SK-N-SH (cell line): ENCODE measurements at regions not wholly inside any gene's neighbourhood (a gene's known extent, or its start where the extent isn't known, plus 50 kb on each side); places are given as distances from the start of the nearest gene placed in this dataset.

Source experiments
- CTCF ChIA-PET: fragments of 300-600, 350-600 bp; formaldehyde crosslinking; extraction: SDS; loops from one replicate; lab custom pipeline; 2021; lab: Yijun Ruan, JAX
- POLR2A ChIA-PET: fragments of 350-600 bp; sonication (Branson Sonifier 250); formaldehyde crosslinking; extraction: SDS; loops from one replicate; lab custom pipeline; 2020; ENCODE audit warnings: antibody characterized with exemption, inconsistent platforms; lab: Yijun Ruan, JAX
- DNase-seq: peaks from one replicate; pipeline ENCODE4 v3.0.0; 2012
- H2AFZ ChIP-seq: fragments of 200-600 bp; sonication (generic); 2 replicates; pipeline ENCODE4 v1.8.1; 2016; ENCODE audit warnings: antibody characterized with exemption, mild to moderate bottlenecking, low read depth
- H3F3A ChIP-seq: fragments of 200-600 bp; sonication (generic); replicated peaks from 2 replicates; pipeline ENCODE3; 2016; ENCODE audit warnings: antibody characterized with exemption, mild to moderate bottlenecking; ENCODE audit not compliant: insufficient read depth
- H3K27ac ChIP-seq, 2 experiments: fragments of 200-500 bp in 1 of 2; fragments of 200-600 bp in 1 of 2; sonication (Bioruptor generic) in 1 of 2; sonication (generic), shearing (Covaris generic) in 1 of 2; 2 replicates each; pipeline versions ENCODE4 v1.5.1 to v1.6.1; 2014 to 2016; ENCODE audit warnings: low read depth in 2 of 2, inconsistent platforms in 1 of 2, low read length in 1 of 2, mild to moderate bottlenecking in 1 of 2, mixed read lengths in 1 of 2
- H3K27me3 ChIP-seq: fragments of 200-600 bp; sonication (generic), shearing (Covaris generic); 2 replicates; pipeline ENCODE4 v1.6.1; 2016; ENCODE audit warnings: mixed run types; ENCODE audit not compliant: insufficient read depth
- H3K36me3 ChIP-seq, 2 experiments: fragments of 200-500 bp in 1 of 2; fragments of 200-600 bp in 1 of 2; sonication (Bioruptor generic) in 1 of 2; sonication (generic) in 1 of 2; replicated peaks in 1 of 2; 2 replicates each; pipeline versions ENCODE3 to v1.5.1; 2014 to 2016; ENCODE audit warnings: low read length in 1 of 2, mild to moderate bottlenecking in 1 of 2; ENCODE audit not compliant: insufficient read depth in 2 of 2, control insufficient read depth in 1 of 2
- H3K4me1 ChIP-seq, 2 experiments: fragments of 200-500 bp in 1 of 2; fragments of 200-600 bp in 1 of 2; sonication (Bioruptor generic) in 1 of 2; sonication (generic), shearing (Covaris generic) in 1 of 2; 2 replicates each; pipeline versions ENCODE4 v1.5.1 to v1.6.1; 2014 to 2016; ENCODE audit warnings: low read depth in 1 of 2, low read length in 1 of 2, mixed run types in 1 of 2; ENCODE audit not compliant: insufficient read depth in 2 of 2, control insufficient read depth in 1 of 2
- H3K4me2 ChIP-seq: fragments of 200-600 bp; sonication (generic), shearing (Covaris generic); 2 replicates; pipeline ENCODE4 v1.6.1; 2017; ENCODE audit warnings: mixed run types
- H3K4me3 ChIP-seq, 2 experiments: fragments of 200-500 bp in 1 of 2; fragments of 200-600 bp in 1 of 2; sonication (Bioruptor generic) in 1 of 2; sonication (generic), shearing (Covaris generic) in 1 of 2; 2 replicates each; pipeline versions ENCODE4 v1.5.1 to v1.8.1; 2014 to 2016; ENCODE audit warnings: low read depth in 2 of 2, inconsistent platforms in 1 of 2, low read length in 1 of 2, mild to moderate bottlenecking in 1 of 2, mixed read lengths in 1 of 2, moderate library complexity in 1 of 2
- H3K79me2 ChIP-seq: fragments of 200-600 bp; sonication (generic); 2 replicates; pipeline ENCODE4 v1.8.1; 2017; ENCODE audit warnings: mild to moderate bottlenecking; ENCODE audit not compliant: insufficient read depth
- H3K9ac ChIP-seq: fragments of 200-600 bp; sonication (generic); 2 replicates; pipeline ENCODE4 v1.6.1; 2017; ENCODE audit warnings: mixed run types
- H3K9me2 ChIP-seq: fragments of 200-600 bp; sonication (generic); 2 replicates; pipeline ENCODE4 v1.6.1; 2017; ENCODE audit warnings: mixed run types
- H3K9me3 ChIP-seq: fragments of 200-600 bp; sonication (generic); 2 replicates; pipeline ENCODE4 v1.6.1; 2017; ENCODE audit warnings: mixed run types, mild to moderate bottlenecking, moderate library complexity
- H4K20me1 ChIP-seq: fragments of 200-600 bp; sonication (generic); 2 replicates; pipeline ENCODE4 v1.6.1; 2017; ENCODE audit warnings: mild to moderate bottlenecking, mixed run types; ENCODE audit not compliant: insufficient read depth
- EP300 ChIP-seq, 2 experiments: IDR thresholded peaks; 2 replicates each; pipeline versions ENCODE4 v1.4.0 to v1.6.1; 2012; ENCODE audit warnings: borderline replicate concordance in 1 of 2, low read depth in 1 of 2, low read length in 1 of 2
- EZH2phosphoT487 ChIP-seq: fragments of 200-600 bp; sonication (generic); IDR thresholded peaks from 2 replicates; pipeline ENCODE4 v1.6.1; 2017; ENCODE audit warnings: low read depth, mixed run types, mild to moderate bottlenecking, antibody characterized with exemption, moderate library complexity, borderline replicate concordance
- GABPA ChIP-seq: IDR thresholded peaks from 2 replicates; pipeline ENCODE4 v1.4.0; 2012; ENCODE audit warnings: low read depth, mild to moderate bottlenecking
- GATA2 ChIP-seq: sonication (generic); formaldehyde crosslinking; IDR thresholded peaks from 2 replicates; pipeline ENCODE4 v1.5.0; 2020; ENCODE audit warnings: mild to moderate bottlenecking, missing genetic modification reagents
- IRF3 ChIP-seq: fragments of 150-350 bp; IDR thresholded peaks from 2 replicates; pipeline ENCODE4 v1.6.1; 2016; ENCODE audit warnings: mild to moderate bottlenecking, low read depth, low read length
- JUND ChIP-seq: IDR thresholded peaks from 2 replicates; pipeline ENCODE4 v1.4.0; 2012
- MAX ChIP-seq: IDR thresholded peaks from 2 replicates; pipeline ENCODE4 v1.4.0; 2012; ENCODE audit warnings: low read depth
- MXI1 ChIP-seq: IDR thresholded peaks from 2 replicates; pipeline ENCODE4 v1.6.1; 2012; ENCODE audit warnings: mild to moderate bottlenecking, low read depth, low read length, improper control_type of control experiment
- NFIC ChIP-seq: IDR thresholded peaks from 2 replicates; pipeline ENCODE4 v1.4.0; 2012; ENCODE audit warnings: borderline replicate concordance
- NRF1 ChIP-seq: IDR thresholded peaks from 2 replicates; pipeline ENCODE4 v1.6.1; 2012; ENCODE audit warnings: low read depth, mild to moderate bottlenecking, low read length
- PBX3 ChIP-seq: IDR thresholded peaks from 2 replicates; pipeline ENCODE4; 2012
- POLR2AphosphoS5 ChIP-seq: IDR thresholded peaks from 2 replicates; pipeline ENCODE4 v1.6.1; 2012; ENCODE audit warnings: low read depth, low read length
- RAD21 ChIP-seq: IDR thresholded peaks from 2 replicates; pipeline ENCODE4 v1.6.1; 2012; ENCODE audit warnings: mild to moderate bottlenecking, low read length
- RCOR1 ChIP-seq: fragments of 150-350 bp; IDR thresholded peaks from 2 replicates; pipeline ENCODE4 v1.6.1; 2017; ENCODE audit warnings: antibody characterized with exemption, low read length
- REST ChIP-seq: IDR thresholded peaks from 2 replicates; pipeline ENCODE4 v1.6.1; 2012; ENCODE audit warnings: mild to moderate bottlenecking, low read depth, low read length, moderate library complexity
- RXRA ChIP-seq: IDR thresholded peaks from 2 replicates; pipeline ENCODE4 v1.4.0; 2012; ENCODE audit warnings: low read depth, mild to moderate bottlenecking, borderline replicate concordance
- TAF1 ChIP-seq: IDR thresholded peaks from 2 replicates; pipeline ENCODE4 v1.6.1; 2012; ENCODE audit warnings: low read depth, mild to moderate bottlenecking, low read length, moderate library complexity, borderline replicate concordance
- TEAD4 ChIP-seq: IDR thresholded peaks from 2 replicates; pipeline ENCODE4 v1.4.0; 2012; ENCODE audit warnings: mild to moderate bottlenecking, borderline replicate concordance; ENCODE audit not compliant: insufficient read depth
- USF2 ChIP-seq: fragments of 150-350 bp; IDR thresholded peaks from 2 replicates; pipeline ENCODE4 v1.6.1; 2017; ENCODE audit warnings: antibody characterized with exemption, low read length, low read depth, borderline replicate concordance
- YY1 ChIP-seq: IDR thresholded peaks from 2 replicates; pipeline ENCODE4 v1.4.0; 2012; ENCODE audit warnings: low read depth, mild to moderate bottlenecking
- WGBS: methylation state at CpG from one replicate; pipeline ENCODE4 v1.1.6; 2017; ENCODE audit warnings: low lambda C conversion rate; 5-methylcytosine and 5-hydroxymethylcytosine counted together

- no peak overlapping the region for H3K4me3 ChIP-seq
- CTCF ChIA-PET: no interaction called here
- no peak overlapping the region; a peak in 1 of 4 replicates for H3K27ac ChIP-seq
- no peaks in the 10 kb centered on the region for H3K9me2 ChIP-seq
- H3K4me1 ChIP-seq: no peaks in the 10 kb centered on the region
- no peaks in the 10 kb centered on the region for H4K20me1 ChIP-seq
- H3K36me3 ChIP-seq: no peaks in the 10 kb centered on the region
- H3K27me3 ChIP-seq: no peaks in the 10 kb centered on the region
- DNase-seq: no peak
- POLR2A ChIA-PET: no interaction called here
- WGBS: 47% methylated on average over 3 of the region's 3 CpGs
- no peaks in the 10 kb centered on the region for H3K9me3 ChIP-seq
- no peaks in the 10 kb centered on the region for H3F3A ChIP-seq
- no peak overlapping the region for H3K9ac ChIP-seq
- no peaks in the 10 kb centered on the region for H3K79me2 ChIP-seq
- TF ChIP-seq EP300 (IDR thresholded peaks at IDR 0.05; ENCODE audit: borderline replicate concordance in 1 of 2, low read depth in 1 of 2, low read length in 1 of 2) (no peak), EZH2phosphoT487 (no peak), MAX (no peak), RXRA (no peak), USF2 (no peak), REST (no peak), TAF1 (no peak), TEAD4 (no peak), GATA2 (CRISPR knock-in tag) (no peak), POLR2AphosphoS5 (no peak), MXI1 (no peak), JUND (no peak), RCOR1 (no peak), NFIC (no peak), NRF1 (no peak), PBX3 (no peak), RAD21 (no peak), YY1 (no peak), GABPA (no peak), IRF3 (no peak)
- no peak overlapping the region for H3K4me2 ChIP-seq
- no peak overlapping the region for H2AFZ ChIP-seq
Observed at GRCh38 chr5:82931110-82931509, 146.1 kb downstream of the TMEM167A start.
